ENCODE measurements at regions not wholly inside any gene's neighbourhood (a gene's known extent, or its start where the extent isn't known, plus 50 kb on each side); places are given as distances from the start of the nearest gene placed in this dataset.
"Not testable (repeated sequence)": the region's sequence is repeated elsewhere in the genome, so short reads cannot be mapped to it uniquely, and the experiment has no call there.

- H3K4me3 ChIP-seq (ENCODE audit: low read depth in 1 of 2, low read length in 2 of 2) = no peak overlapping the region
- no peaks in the 10 kb centered on the region for H3K9me3 ChIP-seq (ENCODE audit: low read length)
- H3K27ac ChIP-seq (ENCODE audit: low read depth, low read length) = no peak overlapping the region
- no peak overlapping the region for H3K9ac ChIP-seq (ENCODE audit: low read length)
- H3K36me3 ChIP-seq (ENCODE audit: insufficient read depth, low read length) = no peaks in the 10 kb centered on the region
- no peaks in the 10 kb centered on the region for H3K27me3 ChIP-seq (ENCODE audit: control insufficient read depth in 1 of 2, insufficient read depth in 2 of 2, low read length in 2 of 2)
- H3K4me1 ChIP-seq (ENCODE audit: insufficient read depth, low read length) = no peaks in the 10 kb centered on the region
These were observed 281.2 kb downstream of the MYCN start for GRCh38 chr2:16221461-16222010.

GRCh38 chr2:16219292-16219975 is 279.1 kb downstream of the MYCN start:
- Histone ChIP-seq H3K9me3 (ENCODE audit: low read length) (no peaks in the 10 kb centered on the region), H3K4me3 (ENCODE audit: low read depth in 1 of 2, low read length in 2 of 2) (no peak overlapping the region), H3K4me1 (ENCODE audit: insufficient read depth, low read length) (no peaks in the 10 kb centered on the region), H3K36me3 (ENCODE audit: insufficient read depth, low read length) (no peaks in the 10 kb centered on the region), H3K9ac (ENCODE audit: low read length) (no peak overlapping the region), H3K27ac (ENCODE audit: low read depth, low read length) (no peak overlapping the region), H3K27me3 (ENCODE audit: control insufficient read depth in 1 of 2, insufficient read depth in 2 of 2, low read length in 2 of 2) (no peaks in the 10 kb centered on the region)

GRCh38 chr2:16218625-16219024 is 278.3 kb downstream of the MYCN start:
- H3K36me3 ChIP-seq (ENCODE audit: insufficient read depth, low read length) = no peaks in the 10 kb centered on the region
- H3K9ac ChIP-seq (ENCODE audit: low read length) = no peak overlapping the region
- no peaks in the 10 kb centered on the region for H3K9me3 ChIP-seq (ENCODE audit: low read length)
- no peak overlapping the region for H3K4me3 ChIP-seq (ENCODE audit: low read depth in 1 of 2, low read length in 2 of 2)
- H3K27ac ChIP-seq (ENCODE audit: low read depth, low read length) = no peak overlapping the region
- H3K27me3 ChIP-seq (ENCODE audit: control insufficient read depth in 1 of 2, insufficient read depth in 2 of 2, low read length in 2 of 2) = no peaks in the 10 kb centered on the region
- no peaks in the 10 kb centered on the region for H3K4me1 ChIP-seq (ENCODE audit: insufficient read depth, low read length)

- H3K9ac ChIP-seq (ENCODE audit: low read length) = no peak overlapping the region
- no peaks in the 10 kb centered on the region for H3K27me3 ChIP-seq (ENCODE audit: control insufficient read depth in 1 of 2, insufficient read depth in 2 of 2, low read length in 2 of 2)
- H3K4me3 ChIP-seq (ENCODE audit: low read depth in 1 of 2, low read length in 2 of 2) = no peak overlapping the region
- no peaks in the 10 kb centered on the region for H3K9me3 ChIP-seq (ENCODE audit: low read length)
- no peak overlapping the region for H3K27ac ChIP-seq (ENCODE audit: low read depth, low read length)
- H3K36me3 ChIP-seq (ENCODE audit: insufficient read depth, low read length) = no peaks in the 10 kb centered on the region
- H3K4me1 ChIP-seq (ENCODE audit: insufficient read depth, low read length) = no peaks in the 10 kb centered on the region
These were observed 277.8 kb downstream of the MYCN start for GRCh38 chr2:16218161-16218560.

- H3K36me3 ChIP-seq (ENCODE audit: insufficient read depth, low read length); H3K27ac ChIP-seq (ENCODE audit: low read depth, low read length); H3K27me3 ChIP-seq (ENCODE audit: control insufficient read depth in 1 of 2, insufficient read depth in 2 of 2, low read length in 2 of 2); H3K4me1 ChIP-seq (ENCODE audit: insufficient read depth, low read length); H3K9me3 ChIP-seq (ENCODE audit: low read length); H3K9ac ChIP-seq (ENCODE audit: low read length); H3K4me3 ChIP-seq (ENCODE audit: low read depth in 1 of 2, low read length in 2 of 2): not testable (repeated sequence)
These were observed 277.4 kb downstream of the MYCN start for GRCh38 chr2:16217741-16218140.

GRCh38 chr2:16217291-16217690 is 276.9 kb downstream of the MYCN start:
- H3K27ac ChIP-seq (ENCODE audit: low read depth, low read length) = no peak overlapping the region
- no peaks in the 10 kb centered on the region for H3K4me1 ChIP-seq (ENCODE audit: insufficient read depth, low read length)
- H3K9me3 ChIP-seq (ENCODE audit: low read length) = no peaks in the 10 kb centered on the region
- H3K27me3 ChIP-seq (ENCODE audit: control insufficient read depth in 1 of 2, insufficient read depth in 2 of 2, low read length in 2 of 2) = no peaks in the 10 kb centered on the region
- no peak overlapping the region for H3K9ac ChIP-seq (ENCODE audit: low read length)
- no peaks in the 10 kb centered on the region for H3K36me3 ChIP-seq (ENCODE audit: insufficient read depth, low read length)
- no peak overlapping the region for H3K4me3 ChIP-seq (ENCODE audit: low read depth in 1 of 2, low read length in 2 of 2)

- no peaks in the 10 kb centered on the region for H3K36me3 ChIP-seq (ENCODE audit: insufficient read depth, low read length)
- H3K4me1 ChIP-seq (ENCODE audit: insufficient read depth, low read length) = no peaks in the 10 kb centered on the region
- no peaks in the 10 kb centered on the region for H3K9me3 ChIP-seq (ENCODE audit: low read length)
- no peak overlapping the region for H3K9ac ChIP-seq (ENCODE audit: low read length)
- no peaks in the 10 kb centered on the region for H3K27me3 ChIP-seq (ENCODE audit: control insufficient read depth in 1 of 2, insufficient read depth in 2 of 2, low read length in 2 of 2)
- H3K4me3 ChIP-seq (ENCODE audit: low read depth in 1 of 2, low read length in 2 of 2) = no peak overlapping the region
- H3K27ac ChIP-seq (ENCODE audit: low read depth, low read length) = no peak overlapping the region
These were observed 276.2 kb downstream of the MYCN start for GRCh38 chr2:16216558-16216945.

GRCh38 chr2:16215902-16216557 is 275.7 kb downstream of the MYCN start:
- H3K4me1 ChIP-seq (ENCODE audit: insufficient read depth, low read length) = no peaks in the 10 kb centered on the region
- no peak overlapping the region for H3K4me3 ChIP-seq (ENCODE audit: low read depth in 1 of 2, low read length in 2 of 2)
- no peaks in the 10 kb centered on the region for H3K9me3 ChIP-seq (ENCODE audit: low read length)
- no peaks in the 10 kb centered on the region for H3K36me3 ChIP-seq (ENCODE audit: insufficient read depth, low read length)
- H3K27me3 ChIP-seq (ENCODE audit: control insufficient read depth in 1 of 2, insufficient read depth in 2 of 2, low read length in 2 of 2) = no peaks in the 10 kb centered on the region
- H3K9ac ChIP-seq (ENCODE audit: low read length) = no peak overlapping the region
- no peak overlapping the region for H3K27ac ChIP-seq (ENCODE audit: low read depth, low read length)

GRCh38 chr2:16214861-16215260 is 274.5 kb downstream of the MYCN start:
- H3K27ac ChIP-seq (ENCODE audit: low read depth, low read length) = no peak overlapping the region
- no peak overlapping the region for H3K9ac ChIP-seq (ENCODE audit: low read length)
- no peaks in the 10 kb centered on the region for H3K9me3 ChIP-seq (ENCODE audit: low read length)
- no peaks in the 10 kb centered on the region for H3K4me1 ChIP-seq (ENCODE audit: insufficient read depth, low read length)
- no peaks in the 10 kb centered on the region for H3K27me3 ChIP-seq (ENCODE audit: control insufficient read depth in 1 of 2, insufficient read depth in 2 of 2, low read length in 2 of 2)
- H3K36me3 ChIP-seq (ENCODE audit: insufficient read depth, low read length) = no peaks in the 10 kb centered on the region
- H3K4me3 ChIP-seq (ENCODE audit: low read depth in 1 of 2, low read length in 2 of 2) = no peak overlapping the region

- Histone ChIP-seq H3K4me1 (ENCODE audit: insufficient read depth, low read length) (no peaks in the 10 kb centered on the region), H3K9me3 (ENCODE audit: low read length) (no peaks in the 10 kb centered on the region), H3K27ac (ENCODE audit: low read depth, low read length) (no peak overlapping the region), H3K27me3 (ENCODE audit: control insufficient read depth in 1 of 2, insufficient read depth in 2 of 2, low read length in 2 of 2) (no peaks in the 10 kb centered on the region), H3K9ac (ENCODE audit: low read length) (no peak overlapping the region), H3K36me3 (ENCODE audit: insufficient read depth, low read length) (no peaks in the 10 kb centered on the region), H3K4me3 (ENCODE audit: low read depth in 1 of 2, low read length in 2 of 2) (no peak overlapping the region)
These were observed 274.0 kb downstream of the MYCN start for GRCh38 chr2:16214391-16214790.

GRCh38 chr2:16212321-16212720 is 272.0 kb downstream of the MYCN start:
- no peak overlapping the region for H3K4me3 ChIP-seq (ENCODE audit: low read depth in 1 of 2, low read length in 2 of 2)
- no peak overlapping the region for H3K27ac ChIP-seq (ENCODE audit: low read depth, low read length)

GRCh38 chr2:16211341-16211740 is 271.0 kb downstream of the MYCN start:
- Histone ChIP-seq H3K36me3 (ENCODE audit: insufficient read depth, low read length) (no peaks in the 10 kb centered on the region), H3K9ac (ENCODE audit: low read length) (no peak overlapping the region), H3K9me3 (ENCODE audit: low read length) (no peaks in the 10 kb centered on the region), H3K4me1 (ENCODE audit: insufficient read depth, low read length) (no peaks in the 10 kb centered on the region), H3K27ac (ENCODE audit: low read depth, low read length) (no peak overlapping the region), H3K27me3 (ENCODE audit: control insufficient read depth in 1 of 2, insufficient read depth in 2 of 2, low read length in 2 of 2) (no peaks in the 10 kb centered on the region), H3K4me3 (ENCODE audit: low read depth in 1 of 2, low read length in 2 of 2) (no peak overlapping the region)

More at GRCh38 chr2:16212321-16212720, 272.0 kb downstream of the MYCN start:
- Histone ChIP-seq H3K27me3 (ENCODE audit: control insufficient read depth in 1 of 2, insufficient read depth in 2 of 2, low read length in 2 of 2) (no peaks in the 10 kb centered on the region), H3K9ac (ENCODE audit: low read length) (no peak overlapping the region), H3K4me1 (ENCODE audit: insufficient read depth, low read length) (no peaks in the 10 kb centered on the region), H3K36me3 (ENCODE audit: insufficient read depth, low read length) (no peaks in the 10 kb centered on the region), H3K9me3 (ENCODE audit: low read length) (no peaks in the 10 kb centered on the region)
